ENCODE measurements at regions not wholly inside any gene's neighbourhood (a gene's known extent, or its start where the extent isn't known, plus 50 kb on each side); places are given as distances from the start of the nearest gene placed in this dataset.
"Not testable (repeated sequence)": the region's sequence is repeated elsewhere in the genome, so short reads cannot be mapped to it uniquely, and the experiment has no call there.

DNA sequence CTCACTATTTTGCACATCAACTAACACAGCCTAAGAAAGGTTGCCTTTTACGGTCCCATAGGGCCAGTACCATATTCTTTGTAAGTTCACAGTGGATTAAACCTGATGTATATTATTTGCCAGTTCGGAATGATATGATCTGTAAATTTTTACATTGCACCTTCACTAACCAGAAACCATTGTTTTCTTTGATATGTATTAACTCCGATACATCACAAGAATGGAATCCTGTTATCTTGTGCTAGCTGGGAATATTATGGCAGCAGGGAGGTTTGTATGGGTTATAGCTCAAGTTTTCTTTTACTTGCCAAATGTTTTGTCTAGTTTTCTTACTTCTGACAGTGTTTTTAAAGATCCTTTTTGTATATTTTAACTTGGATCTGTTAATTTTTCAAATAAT, 51.4 kb upstream of the S1PR1 start:
- DNase-seq: no peak

DNA sequence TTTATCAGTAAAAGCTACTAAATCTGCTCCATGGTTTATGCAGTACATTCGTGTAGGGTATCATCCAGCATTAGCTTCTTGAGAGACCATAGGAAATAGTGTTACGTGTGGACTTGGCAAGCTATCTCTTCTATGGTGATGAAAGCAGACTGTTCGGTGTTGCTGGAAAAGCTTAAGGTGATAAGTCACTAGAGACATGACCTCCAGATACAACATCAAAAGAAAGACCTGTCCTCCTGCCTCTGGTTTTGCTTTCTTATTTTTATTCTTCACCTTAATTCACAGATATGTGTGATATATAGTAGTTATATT, 53.5 kb upstream of the S1PR1 start:
- no peak for DNase-seq

DNA sequence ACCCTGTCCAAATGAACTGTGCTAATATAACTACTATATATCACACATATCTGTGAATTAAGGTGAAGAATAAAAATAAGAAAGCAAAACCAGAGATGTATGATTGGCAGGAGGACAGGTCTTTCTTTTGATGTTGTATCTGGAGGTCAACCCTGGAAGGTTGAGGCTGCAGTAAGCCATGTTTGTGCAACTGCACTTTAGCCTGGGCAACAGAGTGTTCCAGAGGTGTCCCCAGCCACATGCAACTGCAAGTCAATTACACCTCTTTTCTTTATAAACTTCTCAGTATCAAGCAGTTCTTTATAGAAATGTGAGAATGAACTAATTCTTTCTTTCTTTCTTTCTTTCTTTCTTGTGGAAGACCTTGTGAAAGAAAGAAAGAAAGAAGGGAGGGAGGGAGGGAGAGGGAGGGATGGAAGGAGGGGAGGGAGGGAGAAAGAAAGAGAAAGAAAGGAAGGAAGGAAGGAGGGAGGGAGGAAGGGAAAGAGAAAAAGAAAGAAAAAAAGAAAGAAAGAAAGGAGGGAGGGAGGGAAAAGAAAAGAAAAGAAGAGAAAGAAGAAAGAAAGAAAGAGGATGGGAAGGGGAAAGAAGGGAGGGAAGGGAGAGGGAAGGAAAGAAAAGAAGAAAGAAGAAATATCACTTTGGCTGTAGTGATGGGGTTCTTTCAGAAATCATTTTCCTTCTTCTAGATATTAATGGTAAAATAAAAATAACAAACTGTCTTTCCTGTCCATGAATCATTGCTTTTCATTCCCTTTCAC, 54.0 kb upstream of the S1PR1 start:
- no peak for DNase-seq

DNA sequence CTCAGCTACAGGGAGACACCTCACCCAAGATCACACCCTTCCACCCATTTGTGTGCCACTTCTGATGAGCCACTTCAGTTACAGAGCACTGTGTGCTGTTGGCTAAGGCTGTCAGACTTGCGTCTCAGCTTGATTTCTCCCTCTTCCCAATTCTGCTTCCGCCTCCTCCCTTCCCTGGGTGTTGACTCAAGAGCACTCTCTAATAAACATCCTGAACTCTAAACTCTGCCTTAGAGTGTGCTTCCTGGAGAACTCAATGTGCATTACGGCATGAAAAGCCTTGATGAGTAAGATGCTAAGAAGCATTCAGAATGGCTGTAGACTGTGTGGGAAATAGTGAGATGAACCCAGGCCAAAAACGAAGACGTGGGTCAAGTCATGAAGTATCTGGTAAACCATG, 54.9 kb upstream of the S1PR1 start:
- DNase-seq: no peak

DNA sequence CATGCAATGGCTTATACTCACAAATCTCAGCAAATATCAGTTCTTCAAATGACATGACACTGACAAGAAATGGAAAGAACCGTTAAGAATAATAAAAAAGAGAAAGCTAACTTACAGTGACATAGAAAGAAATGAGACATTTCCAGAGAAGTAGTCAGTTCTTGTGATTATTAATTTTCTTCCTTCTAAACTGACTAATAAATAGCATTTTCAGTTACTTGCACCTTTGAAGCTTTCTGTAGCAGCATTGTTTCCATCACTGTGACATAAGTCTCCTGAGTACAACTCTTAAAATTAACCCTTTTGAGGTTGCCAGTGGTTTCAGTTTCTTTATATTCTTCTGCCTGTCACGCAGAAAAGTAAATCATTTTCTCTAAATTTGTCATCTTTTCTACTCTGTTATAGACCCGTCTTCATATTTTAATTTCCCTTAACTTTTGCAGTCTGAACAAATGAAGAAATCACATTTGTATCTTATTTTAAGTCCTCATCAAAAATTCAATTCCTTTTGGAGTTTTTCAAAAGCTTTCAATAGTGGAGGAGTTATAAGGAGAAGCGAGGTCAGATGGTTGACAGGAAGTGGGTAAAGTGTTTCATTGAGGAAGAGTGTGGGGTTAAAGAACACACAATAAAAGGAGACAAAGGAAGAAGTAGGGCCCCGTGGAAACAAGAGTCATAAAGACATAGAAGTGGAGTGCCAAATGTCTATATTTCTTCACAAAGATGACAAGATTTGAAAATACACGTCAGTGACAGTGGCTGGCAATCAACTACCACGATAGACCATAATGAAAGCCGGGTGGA, 57.9 kb upstream of the S1PR1 start:
- no peak for DNase-seq

DNA sequence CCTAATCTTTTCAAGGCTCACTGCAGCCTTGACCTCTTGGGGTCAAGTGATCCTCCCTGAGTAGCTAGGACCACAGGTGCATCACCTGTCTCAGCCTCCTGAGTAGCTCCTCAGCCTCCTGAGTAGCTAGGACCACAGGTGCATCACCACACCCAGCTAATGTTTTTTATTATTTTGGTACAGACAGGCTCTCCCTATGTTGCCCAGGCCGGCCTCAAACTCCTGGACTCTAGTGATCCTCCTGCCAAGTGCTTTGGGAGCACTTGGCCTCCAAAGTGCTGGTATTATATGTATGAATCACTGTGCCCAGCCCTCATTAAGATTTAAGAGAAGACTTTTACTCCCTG, 58.5 kb upstream of the S1PR1 start:
- no peak for DNase-seq

DNA sequence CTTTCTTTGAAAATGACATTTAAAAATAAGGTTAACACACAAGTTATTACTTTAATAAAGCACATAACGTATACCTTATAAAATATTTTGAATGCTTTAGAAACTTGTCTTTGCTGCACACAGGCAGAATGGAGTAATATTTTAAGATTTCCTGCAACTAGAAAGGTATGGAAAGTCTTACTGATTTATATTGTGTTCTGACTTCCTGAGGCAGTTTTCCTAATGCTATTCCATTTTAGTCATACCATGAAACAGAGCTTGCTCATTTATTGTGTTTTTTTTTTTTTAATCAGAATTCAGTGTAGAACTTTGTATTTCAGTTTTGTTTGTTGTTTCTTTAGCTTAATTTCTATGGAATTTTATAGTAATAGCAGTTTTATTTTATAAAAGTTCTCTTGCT, 60.9 kb upstream of the S1PR1 start:
- DNase-seq: no peak

DNA sequence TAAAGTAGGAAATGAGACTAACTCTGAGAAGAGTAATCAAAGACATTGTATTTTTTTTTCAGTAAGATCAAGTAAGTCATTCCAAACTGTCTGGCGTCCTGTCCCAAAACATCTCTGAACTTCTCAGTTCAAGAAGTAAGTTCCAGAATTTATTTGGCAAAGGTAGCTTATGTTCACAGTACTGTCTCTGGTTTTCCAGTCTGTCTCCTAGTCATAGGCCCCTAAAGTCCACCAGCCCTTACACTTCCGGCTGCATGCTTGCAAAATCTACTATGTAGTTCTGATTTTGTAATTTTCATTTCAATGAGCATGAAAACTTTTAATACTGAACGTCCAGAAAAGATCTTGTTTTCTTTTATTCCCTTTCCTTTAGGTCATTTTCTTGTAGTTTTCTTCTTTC, 61.4 kb upstream of the S1PR1 start:
- no peak for DNase-seq

DNA sequence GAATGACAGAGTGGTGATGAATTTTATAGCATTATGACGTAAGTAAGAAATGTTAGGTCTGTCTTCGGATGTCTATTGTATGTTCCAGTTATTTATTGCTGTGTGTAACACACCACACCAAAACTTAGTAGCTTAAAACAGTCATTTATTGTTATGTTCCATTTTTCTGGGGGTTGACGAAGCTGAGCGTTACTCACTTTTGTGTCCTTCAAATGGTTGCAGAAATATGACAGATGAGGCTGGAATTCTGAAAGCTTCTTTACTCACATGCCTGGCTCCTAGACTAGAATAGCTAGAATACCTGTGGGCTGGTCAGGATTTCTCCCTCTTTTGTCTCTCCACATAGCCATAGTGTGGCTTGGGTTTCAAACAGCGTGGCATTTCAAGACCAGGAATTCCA, 62.1 kb upstream of the S1PR1 start:
- DNase-seq: no peak

DNA sequence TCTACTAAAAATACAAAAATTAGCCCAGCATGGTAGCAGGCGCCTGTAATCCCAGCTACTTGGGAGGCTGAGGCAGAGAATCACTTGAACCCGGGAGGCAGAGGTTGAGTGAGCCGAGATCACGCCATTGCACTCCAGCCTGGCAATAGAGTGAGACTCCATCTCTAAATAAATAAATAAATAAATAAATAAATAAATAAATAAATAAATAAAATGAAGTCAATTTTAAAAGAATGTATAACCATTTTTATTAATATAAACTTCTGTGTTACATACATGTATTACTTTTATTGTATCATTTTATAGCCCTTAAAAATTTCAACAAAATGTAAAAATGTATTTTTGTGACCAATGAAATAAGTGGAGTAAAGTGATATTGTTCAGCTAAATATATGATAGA, 62.5 kb upstream of the S1PR1 start:
- not testable (repeated sequence) for DNase-seq

DNA sequence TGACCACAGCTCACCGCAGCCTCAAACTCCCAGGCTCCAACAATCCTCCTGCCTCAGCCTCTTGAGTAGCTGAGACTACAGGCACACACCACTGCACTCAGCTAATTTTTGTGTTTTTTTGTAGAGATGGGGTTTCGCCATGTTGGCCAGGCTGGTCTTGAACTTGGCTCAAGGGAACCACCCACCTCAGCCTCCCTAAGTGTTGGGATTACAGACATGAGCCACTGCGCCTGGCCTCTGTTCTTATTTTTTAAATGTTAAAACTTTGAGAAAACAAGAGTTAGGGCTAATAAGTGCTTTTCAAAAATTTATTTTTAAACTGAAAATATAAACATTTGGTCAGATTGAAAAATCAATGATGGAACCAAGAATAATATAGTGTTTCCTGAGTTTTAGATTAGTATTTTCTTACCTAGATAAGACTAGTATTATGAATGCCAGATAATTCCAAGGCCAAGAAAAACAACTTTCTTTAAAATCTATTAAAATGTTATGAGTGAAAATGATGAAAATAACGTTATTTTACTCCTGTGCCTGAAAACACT, 66.2 kb upstream of the S1PR1 start:
- DNase-seq: no peak

DNA sequence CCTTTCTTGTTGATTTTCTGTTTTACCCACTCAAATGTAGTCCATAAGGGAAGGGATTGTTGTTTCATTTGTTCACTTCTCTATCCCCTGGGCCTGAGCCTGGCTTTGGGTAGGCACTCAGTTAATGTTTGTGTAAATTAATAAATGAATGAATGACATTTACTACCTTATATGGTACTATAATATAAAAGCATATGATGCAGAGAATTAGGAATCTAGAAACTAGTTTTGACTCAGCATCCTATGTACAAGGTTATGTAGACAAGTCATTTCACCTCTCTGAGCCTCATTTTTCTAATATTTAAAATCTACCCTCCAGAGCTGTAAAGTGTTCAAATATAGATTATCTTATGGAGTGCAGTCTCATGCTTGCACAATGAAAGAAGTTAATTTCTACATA, 68.9 kb upstream of the S1PR1 start:
- DNase-seq: no peak

DNA sequence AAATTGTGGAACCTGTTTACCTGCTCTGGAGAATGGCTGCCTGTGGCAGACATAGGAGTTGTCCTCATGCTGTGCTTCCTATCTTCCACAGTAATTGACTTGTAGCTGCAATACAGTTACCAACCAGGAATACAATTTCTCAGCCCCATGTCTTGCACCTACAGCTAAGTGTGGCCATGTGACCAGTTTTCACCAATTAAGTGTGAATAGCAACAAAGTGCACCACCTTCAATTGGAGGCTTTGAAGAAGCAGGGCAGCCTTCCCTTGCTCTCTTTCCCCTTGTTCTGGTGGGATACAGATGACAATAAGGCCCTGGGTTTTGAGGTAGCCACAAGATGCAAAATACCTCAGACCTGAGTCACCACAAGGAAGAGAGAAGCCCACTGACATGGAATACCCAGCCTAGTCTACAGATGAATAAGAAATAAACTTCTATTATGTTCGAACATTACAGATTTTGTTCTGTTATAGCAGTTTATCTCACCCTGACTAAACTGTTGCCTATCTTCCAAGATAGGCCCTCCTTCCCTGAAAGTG, 70.2 kb upstream of the S1PR1 start:
- no peak for DNase-seq

DNA sequence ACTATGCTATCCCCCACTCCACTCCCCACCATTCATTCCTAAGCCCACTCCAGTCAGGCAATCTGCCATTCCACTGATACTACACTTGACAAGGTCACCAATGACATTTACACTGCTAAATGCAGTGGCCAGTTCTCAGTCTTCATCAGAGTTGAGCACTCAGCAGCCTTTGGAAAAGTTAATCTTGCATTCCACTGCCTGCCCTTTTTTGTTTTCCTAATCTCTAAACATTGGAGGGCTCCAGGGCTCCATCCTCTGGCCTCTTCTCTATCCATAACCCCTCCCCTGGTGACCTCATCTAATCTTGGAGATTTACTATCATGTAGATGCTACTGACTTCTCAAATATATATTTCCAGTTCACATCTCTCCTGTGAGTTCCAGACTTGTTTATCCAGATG, 70.9 kb upstream of the S1PR1 start:
- DNase-seq: no peak

DNA sequence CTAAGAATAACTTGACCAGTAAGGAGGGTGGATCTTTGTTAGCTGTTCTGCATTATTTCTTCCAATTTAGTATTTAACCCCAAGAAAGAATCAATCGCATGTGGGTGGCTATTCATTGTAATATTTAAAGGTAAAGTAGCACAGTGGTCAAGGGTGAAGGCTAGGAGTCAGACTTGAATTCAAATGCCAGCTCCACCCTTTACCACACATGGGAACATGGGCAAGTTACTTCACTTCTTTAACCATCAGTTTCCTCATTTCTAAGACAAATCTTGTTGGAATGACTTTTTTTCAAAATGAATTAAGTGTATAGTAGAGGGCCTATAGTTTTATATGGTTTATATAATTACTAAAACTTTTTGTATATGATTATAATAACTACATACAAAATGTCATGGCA, 71.3 kb upstream of the S1PR1 start:
- no peak for DNase-seq

DNA sequence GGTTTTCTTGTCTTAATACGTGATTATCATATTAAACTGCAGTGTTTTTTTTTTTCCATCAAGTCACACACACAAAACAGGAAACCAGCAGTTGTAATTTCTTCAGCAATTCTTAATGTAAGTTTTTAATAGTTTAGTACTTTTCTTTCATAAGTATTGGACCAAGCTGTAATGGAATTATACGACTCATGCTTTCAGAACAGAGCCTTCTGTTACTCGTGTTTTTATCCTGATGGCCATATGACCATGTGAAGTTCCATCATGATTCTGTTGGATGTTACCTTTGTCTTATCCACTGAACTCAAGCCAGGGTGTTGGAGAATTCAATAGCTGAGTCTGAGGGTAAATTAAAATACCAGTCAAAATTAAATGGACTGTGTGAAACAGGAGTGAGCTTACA, 72.0 kb upstream of the S1PR1 start:
- DNase-seq: no peak

DNA sequence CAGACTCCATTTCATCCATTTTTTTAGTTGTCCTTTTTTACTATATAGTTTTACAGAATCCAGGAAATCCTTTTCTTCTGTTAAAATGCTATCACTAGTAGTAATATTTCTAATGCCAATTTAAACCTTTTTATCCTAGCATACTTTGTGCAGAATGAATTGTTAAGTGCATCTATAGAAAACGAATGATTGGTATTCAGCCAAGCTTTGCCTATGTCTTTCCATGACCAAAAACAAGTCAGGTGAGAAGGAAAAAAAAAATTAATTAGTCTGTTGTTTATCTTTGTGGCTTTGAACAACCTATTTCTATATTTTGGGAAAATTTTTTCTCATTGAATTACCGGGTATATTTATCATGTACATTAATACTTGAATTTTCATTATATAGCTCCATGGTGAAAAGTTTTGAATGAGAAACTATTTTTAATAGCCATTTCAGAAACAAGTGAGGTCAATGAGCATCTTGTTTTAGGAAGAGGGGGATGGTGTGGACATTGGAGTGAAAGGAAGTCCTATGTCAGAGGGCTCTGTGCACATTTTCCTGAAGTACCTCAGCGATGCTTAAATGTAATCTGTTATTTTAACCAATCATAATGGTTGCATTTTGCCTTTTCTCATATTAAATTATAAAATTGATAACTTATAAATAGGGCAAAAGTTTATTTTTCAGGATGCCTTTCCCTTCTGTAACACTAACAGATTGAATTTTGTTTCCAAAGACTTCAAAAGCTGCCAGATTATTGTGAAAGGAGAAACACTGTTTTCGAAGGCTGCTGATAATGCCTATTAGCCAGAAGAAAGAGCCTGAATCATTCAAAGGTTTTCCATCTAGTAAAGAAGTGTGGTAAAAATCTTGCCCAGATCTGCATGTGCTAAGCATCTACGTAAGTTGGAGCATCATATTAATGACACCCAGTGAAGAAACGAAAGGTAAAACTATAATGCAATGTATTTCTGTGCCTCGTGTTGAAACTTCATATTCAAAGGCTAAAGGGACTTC, 73.8 kb upstream of the S1PR1 start:
- no peak for DNase-seq

DNA sequence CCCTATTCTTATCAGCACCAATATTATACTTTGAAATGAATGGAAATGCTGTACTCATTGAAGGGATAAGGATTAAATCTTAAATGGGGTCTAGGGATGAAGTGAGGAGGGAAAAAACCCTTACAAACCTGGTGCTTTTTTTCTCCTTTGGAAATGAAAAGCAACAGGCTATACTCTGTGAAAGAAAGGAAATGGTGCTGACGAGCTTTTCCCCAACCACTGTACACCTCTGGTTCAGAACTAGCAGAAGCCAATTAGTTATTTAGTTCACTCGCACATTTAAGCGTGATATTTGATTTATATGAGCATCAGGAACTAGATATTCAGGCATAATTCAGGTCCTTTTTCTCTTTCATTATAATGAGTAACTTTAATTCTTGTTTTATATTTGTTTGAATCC, 74.5 kb upstream of the S1PR1 start:
- DNase-seq: no peak

DNA sequence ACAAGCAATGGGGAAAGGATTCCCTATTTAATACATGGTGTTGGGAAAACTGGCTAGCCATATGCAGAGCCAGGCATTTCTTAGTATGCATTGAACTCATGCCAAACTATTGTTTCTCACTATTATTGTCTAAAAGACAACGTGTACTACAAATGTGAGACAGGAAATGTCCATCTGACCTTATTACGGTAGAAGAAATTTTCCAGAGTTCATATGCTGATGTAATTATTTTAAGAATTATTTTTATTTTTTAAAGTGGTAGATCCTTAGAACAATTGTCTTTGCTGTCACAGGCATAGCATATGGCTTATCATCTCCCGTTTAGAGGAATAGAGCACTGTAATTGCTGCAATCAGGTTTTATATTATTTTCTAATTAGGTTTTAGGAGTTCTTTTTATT, 75.2 kb upstream of the S1PR1 start:
- no peak for DNase-seq

DNA sequence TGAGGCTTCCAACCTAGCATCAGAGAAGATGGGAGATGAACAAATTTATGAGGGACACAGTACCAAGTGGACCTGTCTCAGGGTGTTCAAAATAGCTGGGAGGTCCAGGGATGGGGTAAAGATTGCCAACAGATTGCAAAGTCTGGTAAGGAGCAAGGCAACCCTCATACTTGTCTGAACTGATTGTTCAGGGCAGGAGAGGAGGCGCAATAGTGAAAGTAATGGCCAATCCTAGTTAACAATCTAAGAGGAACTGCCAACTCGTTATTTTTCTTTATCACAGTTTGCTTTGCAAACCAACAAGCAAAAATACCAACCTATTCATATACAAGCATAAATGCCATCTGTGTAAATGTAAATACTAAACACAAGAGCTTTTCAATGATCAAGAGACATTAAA, 78.4 kb upstream of the S1PR1 start:
- DNase-seq: no peak

DNA sequence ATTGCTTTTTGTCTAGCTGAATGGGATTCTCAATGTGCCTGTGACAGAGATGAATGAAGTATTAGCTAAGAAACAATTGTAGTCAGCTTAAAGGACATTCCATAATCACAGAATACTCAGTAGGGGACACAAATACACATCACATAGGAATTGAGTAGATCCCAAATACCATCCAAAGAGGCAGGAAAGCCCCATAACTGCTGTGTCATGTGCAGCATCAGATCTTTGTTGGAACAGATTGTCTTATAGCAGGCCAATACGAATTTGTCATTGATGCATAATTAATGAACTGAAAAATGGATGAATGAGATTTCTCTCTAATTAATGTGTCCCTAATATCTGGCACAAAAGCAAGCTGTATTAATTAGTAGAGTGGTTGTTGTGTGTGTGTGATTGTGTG, 82.3 kb upstream of the S1PR1 start:
- no peak for DNase-seq

DNA sequence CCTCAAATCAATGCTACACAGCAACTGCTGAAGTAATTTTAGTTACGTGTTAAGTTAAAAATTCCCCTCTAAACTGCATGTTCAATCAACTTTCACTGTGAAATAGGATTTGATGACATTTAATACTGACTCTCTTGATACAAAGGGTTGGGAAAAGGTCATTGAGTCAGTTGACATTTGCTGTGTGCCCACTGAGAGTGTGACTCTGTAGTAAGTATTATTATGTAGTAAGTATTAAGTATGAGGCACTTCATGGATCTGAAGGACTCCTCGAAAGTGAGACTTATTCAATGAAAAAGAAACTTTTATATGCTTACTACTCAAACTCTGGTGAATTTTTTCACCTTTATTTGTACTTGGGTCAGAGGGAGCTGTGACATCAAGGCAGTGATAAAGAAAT, 83.1 kb upstream of the S1PR1 start:
- no peak for DNase-seq

DNA sequence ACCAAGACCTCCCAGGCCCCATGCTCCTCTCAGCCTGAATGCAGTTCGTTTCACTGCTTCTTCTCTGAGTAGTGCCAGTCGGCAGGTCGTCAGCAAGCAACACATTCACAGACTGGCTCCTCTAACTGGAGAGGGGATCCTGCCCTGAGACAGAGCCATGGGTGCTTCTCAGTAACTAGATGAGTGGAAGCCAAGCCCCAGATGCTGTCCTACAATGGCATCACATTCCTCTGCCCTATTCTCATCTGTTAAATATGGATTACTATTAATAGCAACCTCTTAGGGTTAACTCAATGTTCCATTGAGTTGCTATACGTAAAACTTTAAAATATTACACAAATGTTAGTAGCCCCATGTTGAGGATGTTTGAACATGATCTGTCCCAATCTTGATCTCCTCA, 84.2 kb upstream of the S1PR1 start:
- DNase-seq: no peak

All from NCI-H2171 treated with DMSO at 0.1 percent for 48 hours (cell line).